Ishikawa (cell line): ENCODE measurements at regions not wholly inside any gene's neighbourhood (a gene's known extent, or its start where the extent isn't known, plus 50 kb on each side); places are given as distances from the start of the nearest gene placed in this dataset.

Experiments used
- CREB1 ChIP-seq: IDR thresholded peaks from 2 replicates; pipeline ENCODE4 v1.6.1; 2012; ENCODE audit warnings: low read depth
- EGR1 ChIP-seq: IDR thresholded peaks from 2 replicates; pipeline ENCODE4 v1.6.1; 2012
- TAF1 ChIP-seq: IDR thresholded peaks from 2 replicates; pipeline ENCODE4 v1.6.1; 2012; ENCODE audit warnings: low read depth, mild to moderate bottlenecking
- YY1 ChIP-seq: IDR thresholded peaks from 2 replicates; pipeline ENCODE4 v1.6.1; 2012; ENCODE audit warnings: low read depth
- ZBTB7A ChIP-seq: IDR thresholded peaks from 2 replicates; pipeline ENCODE4 v1.6.1; 2012; ENCODE audit warnings: low read depth

- no peak for TF ChIP-seq TAF1
- TF ChIP-seq CREB1: no peak
- TF ChIP-seq EGR1: no peak
- no peak for TF ChIP-seq YY1
- TF ChIP-seq ZBTB7A: no peak
These were observed 67.4 kb upstream of the ARHGAP24 start for GRCh38 chr4:85407546-85407945.
